Retinal pigment epithelial cell (primary cell): ENCODE measurements at regions not wholly inside any gene's neighbourhood (a gene's known extent, or its start where the extent isn't known, plus 50 kb on each side); places are given as distances from the start of the nearest gene placed in this dataset.

ENCODE experiments used
- DNase-seq: peaks from one replicate; pipeline ENCODE4 v3.0.0-alpha.2; 2010; ENCODE audit warnings: low read depth
- H3K4me3 ChIP-seq: 2 replicates; pipeline ENCODE4 v1.5.1; 2011; ENCODE audit warnings: mild to moderate bottlenecking, low read length, control low read depth, moderate library complexity
- TF ChIP-seq, protein P1 (sequence below): conservative IDR thresholded peaks from 2 replicates; pipeline ENCODE4 v1.5.1; 2011; ENCODE audit warnings: low read depth, low read length, control low read depth, inconsistent platforms

DNA sequence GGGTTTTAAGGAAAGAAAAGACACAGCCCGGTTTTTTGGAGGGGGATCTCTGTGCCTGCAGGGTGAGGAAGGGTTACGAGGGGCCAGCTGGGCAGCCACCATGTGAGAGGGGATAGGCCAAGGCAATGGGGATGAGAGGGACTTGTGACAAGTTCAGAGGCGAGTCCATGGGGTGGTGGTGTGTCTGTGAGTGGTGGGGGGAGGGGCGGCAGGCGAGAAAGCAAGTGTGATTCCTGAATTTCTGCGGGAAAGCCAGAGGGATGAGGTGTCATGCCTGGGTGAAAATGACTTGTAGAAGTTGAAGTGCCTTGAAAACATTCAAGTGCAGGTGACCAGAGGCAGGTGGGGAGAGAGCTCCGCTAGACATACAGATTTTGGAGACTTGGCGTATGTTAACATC lies 61.0 kb upstream of the RNF32 start:
- no peak for DNase-seq
- no peak overlapping the region for H3K4me3 ChIP-seq
- TF ChIP-seq, protein P1, sequence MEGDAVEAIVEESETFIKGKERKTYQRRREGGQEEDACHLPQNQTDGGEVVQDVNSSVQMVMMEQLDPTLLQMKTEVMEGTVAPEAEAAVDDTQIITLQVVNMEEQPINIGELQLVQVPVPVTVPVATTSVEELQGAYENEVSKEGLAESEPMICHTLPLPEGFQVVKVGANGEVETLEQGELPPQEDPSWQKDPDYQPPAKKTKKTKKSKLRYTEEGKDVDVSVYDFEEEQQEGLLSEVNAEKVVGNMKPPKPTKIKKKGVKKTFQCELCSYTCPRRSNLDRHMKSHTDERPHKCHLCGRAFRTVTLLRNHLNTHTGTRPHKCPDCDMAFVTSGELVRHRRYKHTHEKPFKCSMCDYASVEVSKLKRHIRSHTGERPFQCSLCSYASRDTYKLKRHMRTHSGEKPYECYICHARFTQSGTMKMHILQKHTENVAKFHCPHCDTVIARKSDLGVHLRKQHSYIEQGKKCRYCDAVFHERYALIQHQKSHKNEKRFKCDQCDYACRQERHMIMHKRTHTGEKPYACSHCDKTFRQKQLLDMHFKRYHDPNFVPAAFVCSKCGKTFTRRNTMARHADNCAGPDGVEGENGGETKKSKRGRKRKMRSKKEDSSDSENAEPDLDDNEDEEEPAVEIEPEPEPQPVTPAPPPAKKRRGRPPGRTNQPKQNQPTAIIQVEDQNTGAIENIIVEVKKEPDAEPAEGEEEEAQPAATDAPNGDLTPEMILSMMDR = no peak

DNA sequence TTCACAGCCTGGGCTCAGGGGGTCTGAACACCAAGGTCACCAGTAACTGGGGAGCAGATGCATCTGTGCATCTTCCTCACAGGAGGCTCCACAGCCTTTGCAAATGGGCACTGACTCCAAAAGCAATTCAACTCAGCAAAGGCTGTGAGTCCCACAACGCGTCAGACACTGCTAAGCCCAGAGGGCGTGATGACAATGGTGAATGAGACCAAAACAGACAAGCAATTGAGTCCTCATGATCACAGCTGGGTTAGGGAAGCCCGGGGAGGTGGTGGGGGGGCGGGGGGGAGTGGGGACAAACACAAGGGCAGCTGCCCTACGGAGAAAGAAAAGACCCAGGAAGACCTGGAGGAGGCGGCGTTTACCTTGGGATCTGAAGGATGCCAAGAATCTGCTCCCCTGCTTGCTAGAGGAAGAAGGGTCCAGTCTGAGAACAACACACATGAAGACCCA lies 61.6 kb upstream of the RNF32 start:
- H3K4me3 ChIP-seq = no peak overlapping the region
- TF ChIP-seq, protein P1 = no peak
- no peak for DNase-seq

DNA sequence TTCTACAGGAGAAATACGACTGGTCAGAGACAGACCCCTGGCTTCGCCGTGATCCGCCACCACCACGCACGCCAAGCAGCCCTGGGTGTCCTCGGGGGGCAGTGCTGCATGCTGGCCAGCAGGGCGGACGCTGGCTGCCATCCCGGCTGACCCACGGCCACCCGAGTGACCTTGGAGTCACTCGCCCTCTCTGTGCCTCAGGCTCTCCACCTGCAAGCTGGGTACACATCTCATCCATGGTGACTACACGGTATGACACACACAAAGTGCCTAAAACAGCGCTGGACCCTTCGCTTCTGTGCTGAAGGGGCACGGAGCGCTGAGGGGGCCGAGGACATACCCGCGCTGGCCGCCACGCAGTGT lies 62.0 kb upstream of the RNF32 start:
- no peak overlapping the region for H3K4me3 ChIP-seq
- DNase-seq = no peak
- TF ChIP-seq, protein P1 = no peak

DNA sequence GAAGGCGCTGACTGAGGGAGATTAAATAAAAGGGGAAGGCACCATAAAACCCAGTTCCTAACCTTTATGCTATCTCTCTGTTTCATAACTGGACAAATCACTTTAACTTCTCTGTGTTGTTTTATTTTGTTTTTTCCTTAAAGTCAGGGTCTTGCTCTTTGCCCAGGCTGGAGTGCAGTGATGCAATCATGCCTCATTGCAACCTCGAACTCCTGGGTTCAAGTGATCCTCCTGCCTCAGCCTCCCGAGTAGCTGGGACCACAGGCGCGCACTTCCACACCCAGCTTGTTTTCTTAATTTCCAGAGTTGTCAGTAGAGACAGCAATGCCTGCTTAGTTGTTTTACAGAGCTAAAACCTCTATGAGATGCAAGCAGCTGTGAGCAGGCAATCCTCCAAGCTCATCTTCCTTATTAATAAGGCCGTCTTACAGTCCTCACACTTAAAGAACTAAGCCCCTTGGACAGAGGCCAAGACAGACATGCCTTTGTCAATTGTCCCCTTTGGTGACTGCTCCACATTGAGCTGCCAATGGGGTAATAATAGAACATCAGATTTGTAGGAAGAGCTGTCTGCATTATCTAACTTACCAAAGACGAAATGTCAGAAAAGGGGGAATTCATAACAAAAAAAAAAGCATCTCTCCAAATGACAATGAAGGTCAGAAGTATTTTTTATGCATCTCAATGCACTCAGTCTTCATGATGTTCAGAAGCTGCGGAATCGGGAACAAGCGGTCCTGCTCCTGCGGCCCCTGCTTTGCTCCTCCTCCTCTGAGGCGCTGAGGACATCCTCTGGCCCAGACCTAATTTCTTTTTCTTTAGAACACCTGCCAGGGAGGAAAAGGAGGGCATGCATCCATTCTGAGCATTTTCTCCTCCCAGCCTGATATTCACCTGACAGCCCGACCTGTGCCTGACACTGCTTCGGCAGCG lies 62.7 kb upstream of the RNF32 start:
- DNase-seq = no peak
- H3K4me3 ChIP-seq = no peak overlapping the region
- TF ChIP-seq, protein P1 = no peak

DNA sequence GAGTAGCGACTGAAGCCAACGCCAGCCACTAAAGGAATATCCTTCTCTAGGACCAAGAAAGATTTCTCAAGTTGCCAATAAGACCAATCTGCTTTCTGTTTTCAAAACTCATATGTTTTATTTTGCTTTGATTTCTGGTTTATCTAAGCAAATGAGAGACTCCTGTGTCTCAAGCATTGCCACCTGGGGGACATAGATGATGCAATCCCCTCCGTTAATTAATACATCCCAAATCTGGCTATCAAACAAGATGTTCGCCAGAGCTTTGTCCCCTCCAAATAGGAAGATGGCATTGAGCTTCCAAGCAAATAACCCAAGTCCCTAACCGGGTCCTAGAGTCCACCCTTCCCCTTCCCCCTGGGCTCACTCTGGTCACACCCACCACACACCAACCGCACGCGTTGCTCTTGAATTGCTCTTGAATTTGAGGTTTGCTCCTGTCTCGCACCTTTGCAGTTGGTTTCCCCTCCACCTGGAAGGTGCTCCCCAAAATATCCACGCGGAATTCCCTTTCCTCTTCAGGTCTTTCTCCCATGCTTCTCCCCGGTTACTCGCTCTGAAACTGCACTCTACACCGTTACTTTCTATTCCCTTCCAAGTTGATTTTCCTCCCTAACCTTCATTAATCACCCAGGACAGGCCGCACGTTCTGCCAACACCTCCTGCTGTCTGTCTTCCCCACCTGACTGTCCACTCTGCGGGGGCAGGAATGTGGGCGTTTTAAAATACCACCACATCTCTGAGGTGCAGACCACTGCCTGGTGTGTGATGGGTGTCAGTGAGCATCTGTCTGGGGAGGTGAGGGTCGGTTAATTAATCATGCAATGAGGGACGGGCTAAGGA lies 64.1 kb upstream of the RNF32 start:
- DNase-seq = no peak
- H3K4me3 ChIP-seq = no peak overlapping the region
- TF ChIP-seq, protein P1 = no peak

- no peak overlapping the region for H3K4me3 ChIP-seq
- TF ChIP-seq, protein P1 = no peak
- DNase-seq = no peak
Measured at GRCh38 chr7:156568258-156568657, 72.3 kb upstream of the RNF32 start.
